Hematopoietic multipotent progenitor cell treated with erythropoietin and hydrocortisone succinate and interleukin-3 and kit ligand, for 4 days (in vitro differentiated cells): ENCODE measurements at regions not wholly inside any gene's neighbourhood (a gene's known extent, or its start where the extent isn't known, plus 50 kb on each side); places are given as distances from the start of the nearest gene placed in this dataset.
"Not testable (repeated sequence)": the region's sequence is repeated elsewhere in the genome, so short reads cannot be mapped to it uniquely, and the experiment has no call there.

Experiments used
- DNase-seq: peaks from one replicate; pipeline ENCODE4 v3.0.0-alpha.2; 2015

DNA sequence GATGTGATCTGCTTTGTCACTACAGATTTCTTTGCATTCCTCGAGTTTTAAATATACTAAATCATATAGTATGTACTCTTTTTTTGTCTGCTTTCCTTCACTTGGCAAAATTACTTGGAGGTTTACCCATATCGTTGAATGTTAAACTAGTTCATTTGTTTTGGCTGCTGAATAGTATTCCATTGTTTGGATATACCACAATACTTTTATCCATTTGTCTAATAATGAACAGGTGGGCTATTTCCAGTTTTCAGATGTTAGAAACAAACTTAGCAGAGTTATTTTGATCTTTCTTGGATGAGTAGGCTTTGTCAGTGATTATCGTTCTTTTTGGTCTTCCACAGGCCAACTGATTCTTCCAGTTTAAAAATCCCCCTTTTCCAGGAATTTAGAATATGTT lies 154.0 kb upstream of the TGFBR2 start:
- no peak for DNase-seq

GRCh38 chr3:30453360-30454039 lies 152.9 kb upstream of the TGFBR2 start:
- peak; percentile 57 for DNase-seq

DNA sequence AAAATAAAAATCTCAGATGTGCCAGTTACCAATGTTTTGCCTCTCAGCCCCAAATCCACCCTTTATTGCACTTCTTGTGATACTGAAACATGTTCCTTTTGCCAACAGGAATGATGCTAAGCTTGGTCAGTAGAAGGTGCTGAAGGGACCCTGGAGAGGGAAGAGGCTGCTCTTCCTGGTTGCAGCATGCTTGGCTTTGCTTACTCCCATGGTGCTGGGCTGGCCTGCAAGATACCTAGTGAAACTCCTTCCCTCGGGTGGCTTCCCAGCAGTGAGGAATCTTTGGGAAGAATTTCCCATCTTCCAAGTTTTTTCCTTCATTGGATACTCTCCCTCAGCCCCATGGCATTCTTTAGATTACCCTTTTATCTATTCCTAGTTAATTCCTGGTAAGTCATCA lies 151.8 kb upstream of the TGFBR2 start:
- no peak for DNase-seq

DNA sequence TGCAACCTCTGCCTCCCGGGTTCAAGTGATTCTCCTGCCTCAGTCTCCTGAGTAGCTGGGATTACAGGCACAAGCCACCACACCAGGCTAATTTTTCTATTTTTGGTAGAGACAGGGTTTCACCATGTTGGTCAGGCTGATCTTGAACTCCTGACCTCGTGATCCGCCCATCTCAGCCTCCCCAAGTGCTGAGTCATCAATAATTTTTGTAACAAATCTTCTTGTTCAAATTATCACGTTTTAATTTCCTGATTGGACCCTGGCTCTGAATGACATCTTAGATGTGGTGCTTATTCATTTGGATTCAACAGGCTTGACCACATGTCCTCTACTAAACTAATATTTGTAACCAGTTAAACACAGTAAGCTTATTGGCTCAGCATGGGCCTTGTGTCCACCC lies 151.3 kb upstream of the TGFBR2 start:
- DNase-seq = not testable (repeated sequence)

DNA sequence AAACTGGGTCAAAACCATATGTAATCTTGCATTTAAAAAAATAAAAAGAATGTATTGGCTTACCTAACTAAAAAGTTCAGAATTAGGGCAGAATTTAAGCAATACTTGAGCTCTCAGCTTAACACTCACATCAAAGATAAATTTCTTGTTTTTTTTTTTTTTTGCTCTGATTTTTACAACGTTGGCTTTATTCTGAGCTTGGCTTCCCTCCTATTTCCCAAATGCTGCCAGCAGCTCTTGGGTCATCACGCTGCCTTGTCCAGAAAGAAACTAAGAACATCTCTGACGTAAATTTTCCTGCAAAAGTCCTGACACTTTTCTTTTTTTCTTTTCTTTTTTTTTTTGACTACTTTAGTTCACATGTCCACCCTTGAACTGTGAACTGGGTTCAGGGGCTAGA lies 150.6 kb upstream of the TGFBR2 start:
- DNase-seq = no peak

GRCh38 chr3:30456264-30456663 lies 150.1 kb upstream of the TGFBR2 start:
- no peak for DNase-seq

- no peak for DNase-seq
Measured at GRCh38 chr3:30457081-30457480, 149.3 kb upstream of the TGFBR2 start.

DNA sequence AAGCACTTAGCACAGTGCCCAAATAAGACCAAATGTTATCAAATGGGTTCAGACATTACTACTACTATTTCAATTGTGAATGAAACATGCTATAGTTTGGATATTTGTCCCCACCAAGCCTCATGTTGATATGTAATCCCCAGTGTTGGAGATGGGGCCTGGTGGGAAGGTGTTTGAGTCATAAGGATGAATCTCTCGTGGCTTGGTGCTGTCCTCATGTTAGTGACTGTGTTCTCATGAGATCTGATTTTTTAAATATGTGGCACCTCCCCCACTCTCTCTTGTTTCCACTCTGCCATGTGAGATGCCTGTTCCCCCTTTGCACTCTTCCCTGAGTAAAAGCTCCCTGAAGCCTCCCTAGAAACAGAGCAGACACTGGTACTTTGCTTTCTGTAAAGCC lies 148.7 kb upstream of the TGFBR2 start:
- no peak for DNase-seq

DNA sequence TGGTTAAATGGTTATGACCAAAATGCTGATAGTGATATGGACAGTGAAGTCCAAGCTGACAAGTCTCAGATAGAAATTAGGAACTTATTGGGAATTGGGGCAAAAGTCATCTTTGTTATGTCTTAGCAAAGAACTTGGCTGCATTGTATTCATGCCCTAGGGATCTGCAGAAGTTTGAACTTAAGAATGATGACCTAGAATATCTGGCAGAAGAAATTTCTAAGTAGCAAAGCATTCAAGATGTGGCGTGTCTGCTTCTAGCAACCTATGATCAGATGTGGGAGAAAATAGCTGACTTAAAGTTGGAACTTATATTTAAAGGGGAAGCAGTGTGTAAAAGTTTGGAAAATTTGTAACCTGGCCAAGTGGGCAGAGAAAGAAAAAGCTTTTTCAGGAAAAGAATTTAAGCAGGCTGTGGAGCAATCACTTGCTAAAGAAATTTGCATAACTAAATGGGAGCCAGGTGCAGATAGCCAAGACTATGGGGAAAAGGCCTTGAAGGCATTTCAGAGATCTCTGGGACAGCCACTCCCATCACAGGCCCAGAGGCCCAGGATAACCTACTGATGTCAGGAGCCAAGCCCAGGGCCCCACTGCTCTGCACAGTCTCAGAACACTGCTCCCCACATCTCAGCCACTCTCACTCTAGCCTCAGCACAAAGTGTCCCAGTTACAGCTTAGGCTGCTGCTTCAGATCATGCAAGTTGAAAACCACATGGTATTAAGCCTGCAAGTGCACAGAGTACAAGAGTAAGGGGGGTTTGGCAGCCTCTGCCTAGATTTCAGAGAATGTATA lies 147.8 kb upstream of the TGFBR2 start:
- DNase-seq = no peak

GRCh38 chr3:30461311-30461710 lies 145.1 kb upstream of the TGFBR2 start:
- no peak for DNase-seq

- no peak for DNase-seq
Measured at GRCh38 chr3:30462721-30463470, 143.5 kb upstream of the TGFBR2 start.

DNA sequence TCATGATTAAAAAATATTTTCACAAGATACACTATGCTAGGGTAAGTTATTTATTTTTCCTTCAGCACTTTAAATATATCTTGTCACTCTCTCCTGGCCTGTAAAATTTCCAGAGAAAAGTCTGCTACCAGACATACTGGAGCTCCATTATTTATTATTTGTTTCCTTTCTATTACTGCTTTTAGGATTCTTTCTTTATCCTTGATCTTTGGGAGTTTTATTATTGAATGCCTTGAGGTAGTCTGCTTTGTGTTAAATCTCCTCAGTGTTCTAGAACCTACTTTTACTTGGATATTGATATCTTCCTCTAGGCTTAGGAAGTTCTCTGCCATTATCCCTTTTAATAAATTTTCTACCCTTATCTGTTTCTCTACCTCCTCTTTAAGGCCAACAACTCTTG lies 142.0 kb upstream of the TGFBR2 start:
- no peak for DNase-seq

GRCh38 chr3:30465454-30465853 lies 140.9 kb upstream of the TGFBR2 start:
- no peak for DNase-seq

DNA sequence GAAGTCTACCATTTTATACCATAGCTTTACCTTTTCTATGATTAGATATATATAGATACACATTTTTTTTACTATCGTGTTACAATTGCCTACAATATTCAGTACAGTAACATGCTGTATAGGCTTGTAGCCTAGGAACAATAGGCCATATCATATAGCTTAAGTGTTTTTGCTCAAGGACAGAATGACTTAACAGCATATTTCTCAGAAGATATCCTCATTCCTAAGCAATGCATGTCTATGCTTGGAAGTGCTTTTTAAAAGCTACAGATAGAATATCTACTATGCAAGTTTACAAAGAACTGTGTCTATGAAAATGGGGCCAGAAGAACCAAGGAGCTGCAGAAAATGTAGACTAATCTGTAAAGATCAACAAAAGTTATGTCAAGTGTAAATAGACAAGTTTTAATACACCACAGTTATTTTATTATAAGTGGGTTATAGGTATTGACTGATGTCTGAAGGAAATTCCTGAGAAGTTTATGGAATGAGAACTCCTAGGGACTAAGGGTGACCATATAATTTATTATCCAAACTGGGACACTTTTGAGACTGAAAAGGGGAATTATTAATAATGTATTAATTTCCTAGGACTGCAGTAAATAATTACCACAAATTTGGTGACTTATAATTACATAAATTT lies 138.7 kb upstream of the TGFBR2 start:
- DNase-seq = no peak

- no peak for DNase-seq
Measured at GRCh38 chr3:30469133-30469532, 137.3 kb upstream of the TGFBR2 start.

DNA sequence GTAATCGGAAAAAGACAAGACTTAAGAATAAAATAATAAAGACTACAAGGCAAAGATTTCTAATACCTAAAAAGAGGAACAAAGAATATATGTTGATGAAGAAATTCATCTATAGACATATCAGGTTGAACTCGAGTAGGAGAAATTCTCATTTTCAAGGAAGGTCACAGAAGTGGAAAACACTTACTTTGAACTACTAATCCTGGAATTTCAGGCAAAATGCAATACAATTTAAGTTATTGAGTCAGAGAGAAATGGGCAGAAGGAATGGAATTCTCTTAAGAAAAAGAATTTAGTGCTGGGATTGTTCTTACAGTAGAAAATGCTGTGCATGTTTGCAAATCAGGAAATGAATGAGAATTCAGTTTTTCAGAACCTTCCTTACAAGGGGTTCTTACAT lies 135.9 kb upstream of the TGFBR2 start:
- no peak for DNase-seq

DNA sequence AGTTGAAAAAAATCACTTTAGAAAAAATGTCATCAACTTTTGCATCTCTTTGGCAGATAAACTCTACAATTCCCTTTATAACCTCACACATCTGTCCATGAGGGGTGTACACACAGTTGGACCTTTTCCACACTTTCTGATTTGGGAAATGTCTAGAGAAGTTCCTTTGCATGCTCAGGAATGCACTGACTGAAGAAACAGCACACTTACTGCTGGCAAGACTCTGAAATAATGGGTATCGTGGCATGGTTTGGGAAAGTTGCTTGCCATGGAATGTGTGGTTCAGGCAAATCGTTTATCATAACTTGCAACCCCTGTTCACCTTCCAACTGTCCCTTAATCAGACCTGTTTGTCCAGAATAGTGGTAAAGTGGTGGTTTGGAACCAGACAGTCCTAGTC lies 135.3 kb upstream of the TGFBR2 start:
- DNase-seq = no peak

GRCh38 chr3:30471796-30472489 lies 134.5 kb upstream of the TGFBR2 start:
- no peak for DNase-seq

GRCh38 chr3:30473374-30474051 lies 132.9 kb upstream of the TGFBR2 start:
- DNase-seq = peak; percentile 11

DNA sequence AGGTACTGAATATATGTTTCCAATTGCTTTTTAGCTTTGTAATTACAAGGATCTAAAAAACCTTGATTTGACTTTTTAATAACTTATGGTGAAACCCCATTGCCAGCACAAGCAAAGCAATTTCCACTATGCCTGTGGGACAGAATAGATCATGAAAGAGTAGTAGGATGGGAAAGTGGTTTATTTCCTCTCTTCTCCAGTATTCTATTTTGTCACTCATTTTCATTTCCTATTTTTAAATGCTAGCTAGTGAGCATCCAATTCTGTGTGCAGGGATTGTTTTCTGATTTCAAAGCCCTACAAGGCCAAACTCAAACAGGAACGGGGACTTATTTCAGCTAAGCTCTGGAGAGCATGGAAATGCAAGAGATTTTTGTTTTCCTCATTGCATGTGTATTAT lies 132.0 kb upstream of the TGFBR2 start:
- DNase-seq = no peak

- no peak for DNase-seq
Measured at GRCh38 chr3:30475038-30475808, 131.2 kb upstream of the TGFBR2 start.
